ENCODE measurements at regions not wholly inside any gene's neighbourhood (a gene's known extent, or its start where the extent isn't known, plus 50 kb on each side); places are given as distances from the start of the nearest gene placed in this dataset.

DNA sequence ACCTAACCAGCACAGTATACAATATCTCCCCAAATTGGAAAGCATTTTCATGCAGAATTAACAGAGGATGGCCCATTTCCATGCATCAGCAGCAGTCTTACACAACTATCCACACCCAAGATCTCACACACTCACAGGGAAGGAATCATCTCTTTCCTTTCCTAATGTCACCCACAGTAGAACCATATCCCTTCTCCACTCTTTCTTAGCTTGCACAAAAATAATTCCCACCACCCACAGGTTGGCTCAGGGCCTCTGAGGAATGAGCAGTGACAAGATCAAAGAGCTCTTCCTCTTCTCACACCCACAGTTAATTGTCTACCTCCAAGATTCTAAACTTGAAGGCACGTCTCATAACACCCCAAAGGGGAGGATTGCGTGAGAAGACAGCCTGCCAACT lies 217.7 kb upstream of the VEGFC start:
- H3K4me1 ChIP-seq = no peaks in the 10 kb centered on the region
- no peak overlapping the region for H3K4me3 ChIP-seq
- no peaks in the 10 kb centered on the region for H3K9me3 ChIP-seq
- intact Hi-C loops (cut with DNase I; ENCODE audit: low total_unique reads) = no loop called here
- no peak overlapping the region for H3K27ac ChIP-seq
- TF ChIP-seq POLR2A (IDR thresholded peaks at IDR 0.05) = no peak
- TF ChIP-seq, protein P1, sequence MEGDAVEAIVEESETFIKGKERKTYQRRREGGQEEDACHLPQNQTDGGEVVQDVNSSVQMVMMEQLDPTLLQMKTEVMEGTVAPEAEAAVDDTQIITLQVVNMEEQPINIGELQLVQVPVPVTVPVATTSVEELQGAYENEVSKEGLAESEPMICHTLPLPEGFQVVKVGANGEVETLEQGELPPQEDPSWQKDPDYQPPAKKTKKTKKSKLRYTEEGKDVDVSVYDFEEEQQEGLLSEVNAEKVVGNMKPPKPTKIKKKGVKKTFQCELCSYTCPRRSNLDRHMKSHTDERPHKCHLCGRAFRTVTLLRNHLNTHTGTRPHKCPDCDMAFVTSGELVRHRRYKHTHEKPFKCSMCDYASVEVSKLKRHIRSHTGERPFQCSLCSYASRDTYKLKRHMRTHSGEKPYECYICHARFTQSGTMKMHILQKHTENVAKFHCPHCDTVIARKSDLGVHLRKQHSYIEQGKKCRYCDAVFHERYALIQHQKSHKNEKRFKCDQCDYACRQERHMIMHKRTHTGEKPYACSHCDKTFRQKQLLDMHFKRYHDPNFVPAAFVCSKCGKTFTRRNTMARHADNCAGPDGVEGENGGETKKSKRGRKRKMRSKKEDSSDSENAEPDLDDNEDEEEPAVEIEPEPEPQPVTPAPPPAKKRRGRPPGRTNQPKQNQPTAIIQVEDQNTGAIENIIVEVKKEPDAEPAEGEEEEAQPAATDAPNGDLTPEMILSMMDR (IDR thresholded peaks at IDR 0.05) = no peak
- H3K36me3 ChIP-seq (ENCODE audit: low read depth, missing control alignments) = no peaks in the 10 kb centered on the region
- no peaks in the 10 kb centered on the region for H3K27me3 ChIP-seq
- DNase-seq = no peak
- 43 to 47% methylated on average over 2 of the region's 2 CpGs for WGBS, 2 donors

DNA sequence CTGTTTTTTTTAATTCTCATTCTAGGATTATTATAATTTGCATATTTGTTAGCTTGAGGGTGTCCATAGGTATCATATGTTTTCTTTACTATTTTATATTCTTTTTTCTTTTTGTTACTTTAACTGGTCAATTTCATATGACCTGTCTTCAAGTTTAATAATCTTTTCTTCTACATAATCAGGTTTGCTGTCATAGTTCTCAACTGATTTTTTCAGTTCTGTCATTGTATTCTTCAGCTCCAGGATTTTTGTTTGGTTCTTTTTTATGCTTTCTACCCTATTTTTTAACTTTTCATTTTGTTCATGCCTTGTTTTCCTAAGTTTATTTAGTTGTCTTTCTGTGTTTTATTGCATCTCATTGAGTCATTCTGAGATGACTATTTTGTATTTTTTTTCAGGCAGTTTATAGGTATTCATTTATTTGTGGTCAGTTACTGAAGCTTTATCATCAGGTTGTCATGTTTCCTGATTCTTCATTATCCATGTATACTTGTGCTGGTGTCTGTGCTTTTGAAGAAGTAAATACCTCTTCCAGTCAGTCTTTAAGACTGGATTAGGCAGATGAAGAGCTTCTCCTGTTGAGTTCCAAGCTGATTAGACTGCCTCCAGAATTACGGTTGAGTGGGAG lies 220.3 kb upstream of the VEGFC start:
- WGBS, 2 donors = 85 to 86% methylated on average over 1 of the region's 1 CpG
- Histone ChIP-seq H3K36me3 (ENCODE audit: low read depth, missing control alignments) (no peaks in the 10 kb centered on the region), H3K27me3 (no peaks in the 10 kb centered on the region), H3K4me3 (no peak overlapping the region), H3K27ac (no peak overlapping the region), H3K9me3 (no peaks in the 10 kb centered on the region), H3K4me1 (no peaks in the 10 kb centered on the region)
- TF ChIP-seq, protein P1 (IDR thresholded peaks at IDR 0.05) = no peak
- TF ChIP-seq POLR2A (IDR thresholded peaks at IDR 0.05) = no peak
- intact Hi-C loops (cut with DNase I; ENCODE audit: low total_unique reads) = no loop called here
- no peak for DNase-seq

DNA sequence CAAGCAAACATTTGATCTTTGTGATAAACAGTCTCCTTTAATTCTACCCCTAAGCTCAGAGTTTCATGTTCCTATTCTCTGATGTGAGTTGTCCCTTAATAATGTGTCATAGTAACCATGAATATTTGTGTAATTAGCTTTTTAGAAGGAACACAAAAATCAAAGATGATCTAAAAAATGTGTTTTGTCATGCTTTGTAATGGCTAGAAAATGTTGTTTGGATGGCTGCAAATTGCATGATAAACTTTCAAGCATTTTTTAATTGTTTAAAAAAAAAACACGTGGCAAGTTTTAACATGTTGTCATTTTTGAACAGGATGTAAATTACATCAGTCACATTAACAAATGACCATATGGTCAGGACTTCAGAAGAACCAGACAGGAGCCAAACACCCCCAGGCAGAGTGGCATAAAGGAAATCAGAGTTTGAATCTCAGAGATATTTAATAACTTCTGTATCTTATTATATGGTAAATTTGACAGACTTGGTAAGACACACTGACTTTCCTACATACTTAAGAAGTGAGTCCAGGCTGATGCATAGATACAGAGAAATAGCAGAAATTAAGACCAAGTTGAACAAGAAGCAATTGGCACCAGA lies 223.9 kb upstream of the VEGFC start:
- TF ChIP-seq POLR2A (IDR thresholded peaks at IDR 0.05) = no peak
- TF ChIP-seq, protein P1 (IDR thresholded peaks at IDR 0.05) = no peak
- no peaks in the 10 kb centered on the region for H3K9me3 ChIP-seq
- no peak overlapping the region for H3K27ac ChIP-seq
- no peaks in the 10 kb centered on the region for H3K36me3 ChIP-seq (ENCODE audit: low read depth, missing control alignments)
- H3K4me3 ChIP-seq = no peak overlapping the region
- 43 to 44% methylated on average over 1 of the region's 1 CpG for WGBS, 2 donors
- no peaks in the 10 kb centered on the region for H3K4me1 ChIP-seq
- no peak for DNase-seq
- intact Hi-C loops (cut with DNase I; ENCODE audit: low total_unique reads) = no loop called here
- H3K27me3 ChIP-seq = no peaks in the 10 kb centered on the region

DNA sequence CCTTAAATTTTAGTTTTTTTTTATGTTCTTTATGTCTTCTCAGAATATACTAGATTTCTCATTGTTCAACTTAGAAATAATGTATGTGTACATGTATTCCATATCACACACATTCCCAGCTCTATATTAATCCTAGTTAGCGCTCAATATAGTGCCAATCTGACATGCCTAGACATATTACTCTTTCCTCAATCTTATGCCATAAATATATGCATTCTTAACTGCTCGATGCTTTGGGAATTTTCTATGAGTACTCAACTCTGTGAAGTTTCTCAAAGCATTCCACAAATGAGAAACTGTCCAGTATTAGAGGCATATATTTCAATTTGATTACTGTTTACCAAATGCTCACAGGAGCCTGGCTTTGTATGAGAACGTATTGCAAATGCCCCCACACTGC lies 231.2 kb upstream of the VEGFC start:
- intact Hi-C loops (cut with DNase I; ENCODE audit: low total_unique reads) = no loop called here

More for the DNA sequence above, 231.2 kb upstream of the VEGFC start:
- Histone ChIP-seq H3K27ac (no peak overlapping the region), H3K9me3 (no peaks in the 10 kb centered on the region), H3K36me3 (ENCODE audit: low read depth, missing control alignments) (no peaks in the 10 kb centered on the region), H3K27me3 (no peaks in the 10 kb centered on the region), H3K4me3 (no peak overlapping the region), H3K4me1 (no peaks in the 10 kb centered on the region)
- DNase-seq = no peak
- TF ChIP-seq, protein P1 (IDR thresholded peaks at IDR 0.05) = no peak
- TF ChIP-seq POLR2A (IDR thresholded peaks at IDR 0.05) = no peak
- 72 to 74% methylated on average over 3 of the region's 3 CpGs for WGBS, 2 donors

Measured in testis (tissue), 2 donors.